HCT116 (cell line): ENCODE measurements at regions not wholly inside any gene's neighbourhood (a gene's known extent, or its start where the extent isn't known, plus 50 kb on each side); places are given as distances from the start of the nearest gene placed in this dataset.

Experiments used
- ATAC-seq: fragments of 200-7000 bp; cut with Tn5 transposase; 2 replicates; pipeline ENCODE4 v1.9.1; 2020; ENCODE audit warnings: mild to moderate bottlenecking, moderate library complexity
- BruUV-seq: library from RNA; stranded (reverse); fragments of 400-500 nt; replicated peaks from 2 replicates; lab custom pipeline; 2021; lab: Mats Ljungman, UMichigan
- CTCF ChIA-PET: fragments of 300-600 bp; sonication (Branson Sonifier 250); formaldehyde crosslinking; loops from one replicate; lab custom pipeline; 2021; ENCODE audit warnings: antibody characterized with exemption; lab: Charles Lee
- POLR2A ChIA-PET: fragments of 300-600, 350-600 bp; sonication (Branson Sonifier 250); formaldehyde crosslinking; loops from one replicate; lab custom pipeline; 2021; ENCODE audit warnings: antibody characterized with exemption; lab: Charles Lee
- RAD21 ChIA-PET, 2 experiments: fragments of 300-600 bp; sonication (Branson Sonifier 250); formaldehyde crosslinking; loops; one replicate each; lab custom pipeline; 2023; ENCODE audit warnings: low total read pairs in 2 of 2; ENCODE audit not compliant: uncharacterized antibody in 2 of 2, unreplicated experiment in 2 of 2, low non-redundant PET in 1 of 2; lab: Charles Lee
- DNase-seq: peaks from one replicate; pipeline ENCODE4 v3.0.0-alpha.2; 2010; ENCODE audit warnings: low read depth, low spot score
- H2AFZ ChIP-seq: fragments of 200-600 bp; shearing (Covaris generic), sonication (generic); 2 replicates; pipeline ENCODE4 v1.6.1; 2017; ENCODE audit warnings: low read depth, mixed run types, mixed read lengths, antibody characterized with exemption, low read length; ENCODE audit not compliant: poor library complexity, severe bottlenecking
- H3K27ac ChIP-seq: 2 replicates; pipeline ENCODE4 v1.5.1; 2012; ENCODE audit warnings: low read depth, low read length
- H3K27me3 ChIP-seq: fragments of 200-600 bp; sonication (generic); 2 replicates; pipeline ENCODE4 v1.6.1; 2016; ENCODE audit warnings: mixed run types, low read length, mixed read lengths; ENCODE audit not compliant: insufficient read depth
- H3K36me3 ChIP-seq, 2 experiments: fragments of 200-500 bp in 1 of 2; fragments of 200-600 bp in 1 of 2; sonication (Bioruptor generic) in 1 of 2; sonication (generic) in 1 of 2; 2 replicates each; pipeline versions ENCODE4 v1.5.1 to v1.6.1; 2014 to 2016; ENCODE audit warnings: low read length in 2 of 2, inconsistent platforms in 1 of 2, mixed read lengths in 1 of 2, mixed run types in 1 of 2; ENCODE audit not compliant: insufficient read depth in 2 of 2, control insufficient read depth in 1 of 2
- H3K4me1 ChIP-seq, 2 experiments: fragments of 200-600 bp in 1 of 2; sonication (generic) in 1 of 2; 2 replicates each; pipeline versions ENCODE4 v1.5.1 to v1.6.1; 2012 to 2017; ENCODE audit warnings: low read length in 2 of 2, inconsistent platforms in 1 of 2, mild to moderate bottlenecking in 1 of 2, mixed read lengths in 1 of 2, mixed run types in 1 of 2, moderate library complexity in 1 of 2; ENCODE audit not compliant: insufficient read depth in 2 of 2, control insufficient read depth in 1 of 2
- H3K4me2 ChIP-seq: fragments of 200-600 bp; sonication (generic); 2 replicates; pipeline ENCODE4 v1.6.1; 2017; ENCODE audit warnings: mixed run types, low read length, mixed read lengths
- H3K4me3 ChIP-seq, 2 experiments: fragments of 200-600 bp in 1 of 2; sonication (generic) in 1 of 2; replicated peaks in 1 of 2; 2 replicates each; pipeline ENCODE4 v1.5.1; 2011 to 2016; ENCODE audit warnings: low read length in 2 of 2, control low read depth in 1 of 2, low read depth in 1 of 2, mild to moderate bottlenecking in 1 of 2, mixed read lengths in 1 of 2, mixed run types in 1 of 2
- H3K79me2 ChIP-seq: fragments of 200-600 bp; sonication (generic); 2 replicates; pipeline ENCODE4 v1.6.1; 2017; ENCODE audit warnings: mild to moderate bottlenecking, mixed run types, low read length, moderate library complexity, mixed read lengths; ENCODE audit not compliant: insufficient read depth
- H3K9ac ChIP-seq: fragments of 200-600 bp; sonication (generic); 2 replicates; pipeline ENCODE4 v1.6.1; 2016; ENCODE audit warnings: low read length, mixed read lengths
- H3K9me2 ChIP-seq: fragments of 200-600 bp; sonication (generic), shearing (Covaris generic); 2 replicates; pipeline ENCODE4 v1.6.1; 2017; ENCODE audit warnings: mixed run types, mild to moderate bottlenecking, moderate library complexity; ENCODE audit not compliant: insufficient read depth
- H3K9me3 ChIP-seq, 2 experiments: fragments of 200-500 bp in 1 of 2; fragments of 200-600 bp in 1 of 2; sonication (Bioruptor generic) in 1 of 2; sonication (generic) in 1 of 2; 2 replicates each; pipeline ENCODE4 v1.6.1; 2014 to 2017; ENCODE audit warnings: low read length in 2 of 2, mixed read lengths in 2 of 2, inconsistent platforms in 1 of 2, low read depth in 1 of 2, mild to moderate bottlenecking in 1 of 2, mixed run types in 1 of 2, moderate library complexity in 1 of 2; ENCODE audit not compliant: control insufficient read depth in 1 of 2, insufficient read depth in 1 of 2
- H4K20me1 ChIP-seq: fragments of 200-600 bp; sonication (generic), shearing (Covaris generic); 2 replicates; pipeline ENCODE4 v1.6.1; 2017; ENCODE audit warnings: mixed run types, mild to moderate bottlenecking, moderate library complexity; ENCODE audit not compliant: insufficient read depth
- CBX3 ChIP-seq: IDR thresholded peaks from 2 replicates; pipeline ENCODE4 v1.6.1; 2012; ENCODE audit warnings: low read depth
- CEBPB ChIP-seq: IDR thresholded peaks from 2 replicates; pipeline ENCODE4 v1.6.1; 2012; ENCODE audit warnings: low read depth
- EGR1 ChIP-seq: IDR thresholded peaks from 2 replicates; pipeline ENCODE4 v1.6.1; 2012; ENCODE audit warnings: low read depth
- ELF1 ChIP-seq: IDR thresholded peaks from 2 replicates; pipeline ENCODE4 v1.6.1; 2012; ENCODE audit warnings: low read depth, borderline replicate concordance
- FOSL1 ChIP-seq: IDR thresholded peaks from 2 replicates; pipeline ENCODE4 v1.6.1; 2012; ENCODE audit warnings: low read depth
- POLR2A ChIP-seq: IDR thresholded peaks from 2 replicates; pipeline ENCODE4 v1.7.0; 2011; ENCODE audit warnings: borderline replicate concordance; ENCODE audit not compliant: insufficient read depth, insufficient read length; ENCODE audit errors: extremely low read depth
- POLR2AphosphoS5 ChIP-seq: IDR thresholded peaks from 2 replicates; pipeline ENCODE4 v1.6.1; 2011; ENCODE audit warnings: mild to moderate bottlenecking, low read depth, low read length, moderate library complexity
- RAD21 ChIP-seq: IDR thresholded peaks from 2 replicates; pipeline ENCODE4 v1.6.1; 2012; ENCODE audit warnings: low read depth, mild to moderate bottlenecking
- SIN3A ChIP-seq: IDR thresholded peaks from 2 replicates; pipeline ENCODE4 v1.6.1; 2012; ENCODE audit warnings: low read depth
- SP1 ChIP-seq: IDR thresholded peaks from 2 replicates; pipeline ENCODE4 v1.6.1; 2012; ENCODE audit warnings: low read depth
- YY1 ChIP-seq: IDR thresholded peaks from 2 replicates; pipeline ENCODE4 v1.6.1; 2011; ENCODE audit warnings: low read length, low read depth, moderate library complexity, mild to moderate bottlenecking; ENCODE audit not compliant: insufficient replicate concordance; ENCODE audit errors: extremely low read depth
- ZFX ChIP-seq: fragments of 450-650 bp; IDR thresholded peaks from 2 replicates; pipeline ENCODE4 v1.6.1; 2017
- ZNF274 ChIP-seq: fragments of 200-500 bp; sonication (Bioruptor generic); IDR thresholded peaks from 2 replicates; pipeline ENCODE4 v1.6.1; 2014; ENCODE audit warnings: mild to moderate bottlenecking, low read depth, low read length, inconsistent platforms
- intact Hi-C: fragments of 100-400 bp; cut with micrococcal nuclease; formaldehyde crosslinking; loops from 2 replicates; pipeline ENCODE4 v1.10.0; 2022

- no TSS peak for BruUV-seq
- TF ChIP-seq CBX3 (no peak), ZNF274 (no peak), ZFX (no peak), CEBPB (no peak), EGR1 (no peak), ELF1 (no peak), RAD21 (no peak), FOSL1 (no peak), YY1 (no peak), POLR2AphosphoS5 (no peak), SIN3A (no peak), SP1 (no peak), POLR2A (no peak)
- ATAC-seq (no peak), DNase-seq (no peak)
- Histone ChIP-seq H3K4me2 (no peak overlapping the region), H3K27ac (no peak overlapping the region), H3K79me2 (no peaks in the 10 kb centered on the region), H3K9ac (no peak overlapping the region), H3K9me2 (no peaks in the 10 kb centered on the region), H2AFZ (no peak overlapping the region), H3K9me3 (no peaks in the 10 kb centered on the region), H3K36me3 (no peaks in the 10 kb centered on the region), H3K27me3 (no peaks in the 10 kb centered on the region), H3K4me1 (no peaks in the 10 kb centered on the region), H3K4me3 (no peak overlapping the region), H4K20me1 (no peaks in the 10 kb centered on the region)
- intact Hi-C loops: no loop called here
- CTCF ChIA-PET: no interaction called here
- RAD21 ChIA-PET: no interaction called here
- POLR2A ChIA-PET: no interaction called here
These were observed 110.7 kb downstream of the QPCT start for GRCh38 chr2:37454851-37455762.
